Esophagus squamous epithelium (tissue), 4 donors: ENCODE measurements at regions not wholly inside any gene's neighbourhood (a gene's known extent, or its start where the extent isn't known, plus 50 kb on each side); places are given as distances from the start of the nearest gene placed in this dataset.

ENCODE experiments used
- CTCF ChIP-seq, 6 experiments: fragments of 450-650 bp in 4 of 6; fragments of 200-600 bp in 2 of 6; sonication (generic) in 2 of 6; IDR thresholded peaks; one replicate each; pipeline ENCODE4 v1.5.1; 2016 to 2019; ENCODE audit warnings: antibody characterized with exemption in 6 of 6, mild to moderate bottlenecking in 4 of 6, moderate library complexity in 4 of 6
- POLR2A ChIP-seq, 4 donors: fragments of 450-650 bp; IDR thresholded peaks; one replicate each; pipeline ENCODE4 v1.6.1; 2017; ENCODE audit warnings: antibody characterized with exemption in 4 of 4, mild to moderate bottlenecking in 4 of 4, moderate library complexity in 3 of 4

DNA sequence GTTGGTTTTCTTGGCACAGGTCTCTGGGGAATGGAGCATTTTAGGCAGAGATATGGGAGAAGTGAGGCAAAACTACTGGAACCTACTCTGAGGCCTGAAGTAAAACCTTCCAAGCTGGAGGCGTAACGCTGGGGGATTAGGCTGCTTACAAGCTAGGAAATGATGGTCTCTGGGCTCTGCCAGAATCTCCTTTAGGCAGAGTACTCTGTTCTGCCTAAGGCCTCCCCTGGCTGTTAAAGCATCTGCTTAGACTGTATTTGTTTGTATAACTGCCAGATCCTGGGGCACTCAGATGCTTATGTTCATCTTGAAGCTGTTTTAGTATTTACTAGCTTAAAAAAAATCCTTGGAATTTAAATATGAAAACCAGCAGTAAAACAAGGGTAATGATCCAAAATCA lies 822.2 kb downstream of the RPA4 start:
- TF ChIP-seq CTCF (IDR thresholded peaks at IDR 0.05), result no peak
- TF ChIP-seq POLR2A (IDR thresholded peaks at IDR 0.05), result no peak
